ENCODE measurements at regions not wholly inside any gene's neighbourhood (a gene's known extent, or its start where the extent isn't known, plus 50 kb on each side); places are given as distances from the start of the nearest gene placed in this dataset.
"Not testable (repeated sequence)": the region's sequence is repeated elsewhere in the genome, so short reads cannot be mapped to it uniquely, and the experiment has no call there.

DNA sequence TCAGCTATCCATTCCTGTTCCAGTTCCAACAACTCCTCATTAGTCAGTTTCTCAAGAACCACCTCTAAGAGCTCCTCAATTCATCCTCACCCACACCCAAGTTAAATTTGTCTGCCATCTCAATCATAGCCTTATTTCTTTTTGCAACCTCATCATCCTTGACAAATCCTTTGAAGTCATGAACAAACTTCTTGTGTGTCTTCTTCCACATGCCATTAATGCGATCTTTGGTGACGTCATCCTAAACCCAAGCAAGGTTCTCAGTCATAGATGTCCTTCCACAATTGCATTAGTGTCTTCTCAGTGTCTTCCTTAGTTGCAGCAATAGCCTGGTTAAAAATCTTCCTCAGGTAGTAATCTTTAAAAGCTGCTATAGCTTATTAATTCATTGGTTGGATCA lies 71.2 kb upstream of the FSIP2 start:
- Mint-ChIP-seq H3K27me3 (ENCODE audit: low read depth) (no peaks in the 10 kb centered on the region), H3K27ac (no peak overlapping the region), H3K4me1 (ENCODE audit: low read depth) (no peaks in the 10 kb centered on the region), H3K4me3 (no peak overlapping the region), H3K9me3 (peaks cover 2 to 6% of the 10 kb centered on the region in 2 donors), H3K36me3 (ENCODE audit: insufficient read depth in 2 of 2) (no peaks in the 10 kb centered on the region)
- DNase-seq (no peak), ATAC-seq (replicated peaks in 1 of 2) (no peak)

DNA sequence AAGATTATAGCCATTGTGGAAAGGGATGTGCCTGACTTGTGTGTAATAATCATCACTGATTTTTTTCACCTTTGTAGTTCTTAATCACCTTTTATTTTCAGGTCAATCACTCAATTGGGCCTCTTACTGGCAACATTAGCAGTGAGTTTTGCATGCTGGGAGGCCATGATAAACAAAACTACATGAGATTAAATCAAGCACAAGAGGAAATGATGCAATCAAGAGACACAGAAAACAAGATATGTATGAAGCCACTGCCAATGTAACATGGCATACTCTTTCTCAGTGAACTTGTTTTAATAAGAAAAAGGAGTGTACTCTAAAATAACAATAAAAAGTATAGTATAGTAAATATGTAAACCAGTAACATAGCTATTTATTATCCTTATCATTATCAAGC lies 69.9 kb upstream of the FSIP2 start:
- Mint-ChIP-seq H3K4me3 (no peak overlapping the region), H3K9me3 (peaks cover 2 to 6% of the 10 kb centered on the region in 2 donors), H3K4me1 (ENCODE audit: low read depth) (no peaks in the 10 kb centered on the region), H3K36me3 (ENCODE audit: insufficient read depth in 2 of 2) (no peaks in the 10 kb centered on the region), H3K27me3 (ENCODE audit: low read depth) (no peaks in the 10 kb centered on the region), H3K27ac (peak overlapping the region; percentile 74)
- ATAC-seq (replicated peaks in 1 of 2) (no peak), DNase-seq (no peak)

DNA sequence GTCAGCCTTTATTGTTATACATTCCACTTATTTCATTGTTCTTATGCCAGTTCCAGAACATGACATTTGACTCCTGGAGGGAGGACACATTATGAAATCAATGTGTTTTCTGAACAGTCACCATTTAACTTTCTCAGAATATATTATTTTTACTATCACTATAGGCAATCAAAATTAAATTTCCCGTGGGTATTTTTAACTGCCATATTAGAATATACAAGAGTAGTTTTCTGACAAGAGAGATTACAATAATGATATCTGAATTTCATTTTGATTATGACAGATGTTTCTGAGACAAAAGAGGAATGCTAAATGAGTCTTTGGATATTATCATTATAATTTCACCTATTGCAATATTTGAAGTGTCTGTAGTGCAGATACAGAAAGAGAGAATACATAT lies 64.4 kb upstream of the FSIP2 start:
- H3K27me3 Mint-ChIP-seq (ENCODE audit: low read depth), result no peaks in the 10 kb centered on the region
- DNase-seq (no peak), ATAC-seq (replicated peaks in 1 of 2) (no peak)
- H3K27ac Mint-ChIP-seq, result no peak overlapping the region
- H3K9me3 Mint-ChIP-seq, result peaks cover 0 to 4% of the 10 kb centered on the region in 2 donors
- no peak overlapping the region for H3K4me3 Mint-ChIP-seq
- H3K36me3 Mint-ChIP-seq (ENCODE audit: insufficient read depth in 2 of 2), result no peaks in the 10 kb centered on the region
- H3K4me1 Mint-ChIP-seq (ENCODE audit: low read depth), result no peaks in the 10 kb centered on the region

DNA sequence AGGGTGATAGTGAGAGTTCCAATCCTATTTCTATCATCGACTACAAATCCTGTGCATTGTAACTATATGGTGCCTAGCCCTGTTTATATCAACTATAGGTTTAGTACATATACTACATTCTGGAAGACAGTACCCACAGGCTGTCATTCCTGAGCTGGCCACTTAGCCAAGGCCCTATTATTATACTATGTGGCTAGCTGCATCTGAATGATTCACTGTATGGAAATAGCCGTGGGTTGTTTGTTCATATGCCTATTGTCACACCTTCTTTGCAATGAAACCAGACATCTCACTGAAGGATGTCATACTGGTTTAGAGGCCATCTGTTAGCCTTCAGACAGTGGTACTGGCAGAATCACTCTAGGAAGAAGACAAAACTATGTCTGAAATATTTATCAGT lies 62.3 kb upstream of the FSIP2 start:
- no peak overlapping the region for H3K27ac Mint-ChIP-seq
- no peak overlapping the region for H3K4me3 Mint-ChIP-seq
- ATAC-seq (replicated peaks in 1 of 2) (no peak), DNase-seq (no peak)
- no peaks in the 10 kb centered on the region for H3K9me3 Mint-ChIP-seq
- no peaks in the 10 kb centered on the region for H3K27me3 Mint-ChIP-seq (ENCODE audit: low read depth)
- H3K4me1 Mint-ChIP-seq (ENCODE audit: low read depth), result no peaks in the 10 kb centered on the region
- H3K36me3 Mint-ChIP-seq (ENCODE audit: insufficient read depth in 2 of 2), result no peaks in the 10 kb centered on the region

DNA sequence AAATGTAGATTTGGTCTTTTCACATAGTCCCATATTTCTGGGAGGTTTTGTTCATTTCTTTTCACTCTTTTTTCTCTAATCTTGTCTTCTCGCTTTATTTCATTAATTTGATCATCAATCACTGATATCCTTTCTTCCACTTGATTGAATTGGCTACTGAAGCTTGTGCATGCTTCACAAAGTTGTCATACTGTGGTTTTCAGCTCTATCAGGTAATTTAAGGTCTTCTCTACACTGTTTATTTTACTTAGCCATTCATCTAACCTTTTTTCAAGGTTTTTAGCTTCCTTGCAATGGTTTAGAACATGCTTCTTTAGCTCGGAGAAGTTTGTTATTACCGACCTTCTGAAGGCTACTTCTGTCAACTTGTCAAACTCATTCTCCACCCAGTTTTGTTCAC lies 51.6 kb upstream of the FSIP2 start:
- not testable (repeated sequence) for H3K27ac Mint-ChIP-seq; H3K36me3 Mint-ChIP-seq (ENCODE audit: insufficient read depth in 2 of 2); H3K4me1 Mint-ChIP-seq (ENCODE audit: low read depth); H3K4me3 Mint-ChIP-seq; H3K27me3 Mint-ChIP-seq (ENCODE audit: low read depth); DNase-seq; H3K9me3 Mint-ChIP-seq; ATAC-seq (replicated peaks in 1 of 2)

DNA sequence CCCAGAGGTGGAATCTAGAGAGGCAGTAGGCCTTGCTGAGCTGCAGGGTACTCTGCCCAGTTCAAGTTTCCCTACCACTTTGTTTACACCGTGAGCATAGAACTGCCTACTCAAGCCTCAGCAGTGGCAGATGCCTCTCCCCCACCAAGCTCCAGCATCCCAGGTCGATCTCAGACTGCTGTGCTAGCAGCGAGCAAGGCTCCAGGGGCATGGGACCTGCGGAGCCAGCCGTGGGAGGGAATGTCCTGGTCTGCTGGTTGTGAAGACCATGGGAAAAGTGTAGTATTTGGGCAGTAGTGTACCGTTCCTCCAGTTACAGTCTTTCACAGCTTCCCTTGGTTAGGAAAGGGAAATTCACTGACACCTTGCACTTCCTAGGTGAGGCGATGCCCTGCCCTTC lies 50.6 kb upstream of the FSIP2 start:
- Mint-ChIP-seq H3K9me3 (peaks cover 7 to 9% of the 10 kb centered on the region in 2 donors), H3K27ac (no peak overlapping the region), H3K4me1 (ENCODE audit: low read depth) (no peaks in the 10 kb centered on the region), H3K27me3 (ENCODE audit: low read depth) (no peaks in the 10 kb centered on the region), H3K4me3 (no peak overlapping the region), H3K36me3 (ENCODE audit: insufficient read depth in 2 of 2) (no peaks in the 10 kb centered on the region)
- no peak for DNase-seq
- no peak for ATAC-seq (replicated peaks in 1 of 2)
